ENCODE measurements at regions not wholly inside any gene's neighbourhood (a gene's known extent, or its start where the extent isn't known, plus 50 kb on each side); places are given as distances from the start of the nearest gene placed in this dataset.

- H3K79me2 ChIP-seq (replicated peaks; ENCODE audit: insufficient read depth, low read length) = no peaks in the 10 kb centered on the region
- no peaks in the 10 kb centered on the region for H4K20me1 ChIP-seq (ENCODE audit: insufficient read depth)
- no peak for TF ChIP-seq EP300 (conservative IDR thresholded peaks at IDR 0.05; ENCODE audit: poor library complexity, severe bottlenecking)
- no peak for TF ChIP-seq SMC3 (conservative IDR thresholded peaks at IDR 0.05; ENCODE audit: poor library complexity)
- no peaks in the 10 kb centered on the region for H3K36me3 ChIP-seq (ENCODE audit: insufficient read depth, low read length)
- H3K9me2 ChIP-seq (ENCODE audit: insufficient read depth, low read length) = no peaks in the 10 kb centered on the region
- H3K4me3 ChIP-seq (ENCODE audit: low read length) = no peak overlapping the region
- H3K9ac ChIP-seq (ENCODE audit: low read length) = no peak overlapping the region
- H2AFZ ChIP-seq (ENCODE audit: low read depth, low read length) = no peak overlapping the region
- H3F3A ChIP-seq (ENCODE audit: insufficient read depth, low read length, poor library complexity, severe bottlenecking) = no peaks in the 10 kb centered on the region
- no peak overlapping the region for H3K4me2 ChIP-seq (ENCODE audit: low read length)
- H3K27ac ChIP-seq (ENCODE audit: low read length) = no peak overlapping the region
- no peaks in the 10 kb centered on the region for H3K27me3 ChIP-seq (ENCODE audit: insufficient read depth, low read depth, low read length)
- peaks cover 5% of the 10 kb centered on the region for H3K9me3 ChIP-seq (ENCODE audit: low read length)
Measured at GRCh38 chr7:112881-113280, 79.5 kb upstream of the FAM20C start.

GRCh38 chr7:115274-115911 is 77.0 kb upstream of the FAM20C start:
- Histone ChIP-seq H2AFZ (ENCODE audit: low read depth, low read length) (no peak overlapping the region), H3K79me2 (replicated peaks; ENCODE audit: insufficient read depth, low read length) (no peaks in the 10 kb centered on the region), H3K4me2 (ENCODE audit: low read length) (no peak overlapping the region), H3K36me3 (ENCODE audit: insufficient read depth, low read length) (no peaks in the 10 kb centered on the region), H3K27ac (ENCODE audit: low read length) (no peak overlapping the region), H3K9me3 (ENCODE audit: low read length) (peaks cover 5% of the 10 kb centered on the region), H4K20me1 (ENCODE audit: insufficient read depth) (no peaks in the 10 kb centered on the region), H3K27me3 (ENCODE audit: insufficient read depth, low read depth, low read length) (no peaks in the 10 kb centered on the region), H3K9me2 (ENCODE audit: insufficient read depth, low read length) (no peaks in the 10 kb centered on the region), H3K9ac (ENCODE audit: low read length) (no peak overlapping the region), H3F3A (ENCODE audit: insufficient read depth, low read length, poor library complexity, severe bottlenecking) (no peaks in the 10 kb centered on the region), H3K4me3 (ENCODE audit: low read length) (no peak overlapping the region)
- no peak for TF ChIP-seq RAD21 (conservative IDR thresholded peaks at IDR 0.05)

GRCh38 chr7:116188-116981 is 76.0 kb upstream of the FAM20C start:
- Histone ChIP-seq H3K36me3 (ENCODE audit: insufficient read depth, low read length) (no peaks in the 10 kb centered on the region), H2AFZ (ENCODE audit: low read depth, low read length) (no peak overlapping the region), H4K20me1 (ENCODE audit: insufficient read depth) (no peaks in the 10 kb centered on the region), H3K9me2 (ENCODE audit: insufficient read depth, low read length) (no peaks in the 10 kb centered on the region), H3F3A (ENCODE audit: insufficient read depth, low read length, poor library complexity, severe bottlenecking) (no peaks in the 10 kb centered on the region), H3K79me2 (replicated peaks; ENCODE audit: insufficient read depth, low read length) (no peaks in the 10 kb centered on the region), H3K9ac (ENCODE audit: low read length) (no peak overlapping the region), H3K4me2 (ENCODE audit: low read length) (no peak overlapping the region), H3K9me3 (ENCODE audit: low read length) (peaks cover 5% of the 10 kb centered on the region), H3K4me3 (ENCODE audit: low read length) (no peak overlapping the region), H3K27me3 (ENCODE audit: insufficient read depth, low read depth, low read length) (no peaks in the 10 kb centered on the region), H3K27ac (ENCODE audit: low read length) (no peak overlapping the region)
- TF ChIP-seq POLR2AphosphoS5 (IDR thresholded peaks at IDR 0.05) (no peak), TAF1 (IDR thresholded peaks at IDR 0.05; ENCODE audit: low read depth) (no peak), EP300 (conservative IDR thresholded peaks at IDR 0.05; ENCODE audit: poor library complexity, severe bottlenecking) (no peak), CTCF (IDR thresholded peaks at IDR 0.05; ENCODE audit: poor library complexity, severe bottlenecking) (no peak), RAD21 (conservative IDR thresholded peaks at IDR 0.05) (no peak), SMC3 (conservative IDR thresholded peaks at IDR 0.05; ENCODE audit: poor library complexity) (no peak), MXI1 (conservative IDR thresholded peaks at IDR 0.05; ENCODE audit: poor library complexity, severe bottlenecking) (no peak), REST (IDR thresholded peaks at IDR 0.05; ENCODE audit: borderline replicate concordance) (no peak), EZH2 (IDR thresholded peaks at IDR 0.05; ENCODE audit: borderline replicate concordance, insufficient read depth, low read length, poor library complexity, severe bottlenecking) (no peak)

Data from neural cell (in vitro differentiated cells).